ENCODE measurements at regions not wholly inside any gene's neighbourhood (a gene's known extent, or its start where the extent isn't known, plus 50 kb on each side); places are given as distances from the start of the nearest gene placed in this dataset.

DNA sequence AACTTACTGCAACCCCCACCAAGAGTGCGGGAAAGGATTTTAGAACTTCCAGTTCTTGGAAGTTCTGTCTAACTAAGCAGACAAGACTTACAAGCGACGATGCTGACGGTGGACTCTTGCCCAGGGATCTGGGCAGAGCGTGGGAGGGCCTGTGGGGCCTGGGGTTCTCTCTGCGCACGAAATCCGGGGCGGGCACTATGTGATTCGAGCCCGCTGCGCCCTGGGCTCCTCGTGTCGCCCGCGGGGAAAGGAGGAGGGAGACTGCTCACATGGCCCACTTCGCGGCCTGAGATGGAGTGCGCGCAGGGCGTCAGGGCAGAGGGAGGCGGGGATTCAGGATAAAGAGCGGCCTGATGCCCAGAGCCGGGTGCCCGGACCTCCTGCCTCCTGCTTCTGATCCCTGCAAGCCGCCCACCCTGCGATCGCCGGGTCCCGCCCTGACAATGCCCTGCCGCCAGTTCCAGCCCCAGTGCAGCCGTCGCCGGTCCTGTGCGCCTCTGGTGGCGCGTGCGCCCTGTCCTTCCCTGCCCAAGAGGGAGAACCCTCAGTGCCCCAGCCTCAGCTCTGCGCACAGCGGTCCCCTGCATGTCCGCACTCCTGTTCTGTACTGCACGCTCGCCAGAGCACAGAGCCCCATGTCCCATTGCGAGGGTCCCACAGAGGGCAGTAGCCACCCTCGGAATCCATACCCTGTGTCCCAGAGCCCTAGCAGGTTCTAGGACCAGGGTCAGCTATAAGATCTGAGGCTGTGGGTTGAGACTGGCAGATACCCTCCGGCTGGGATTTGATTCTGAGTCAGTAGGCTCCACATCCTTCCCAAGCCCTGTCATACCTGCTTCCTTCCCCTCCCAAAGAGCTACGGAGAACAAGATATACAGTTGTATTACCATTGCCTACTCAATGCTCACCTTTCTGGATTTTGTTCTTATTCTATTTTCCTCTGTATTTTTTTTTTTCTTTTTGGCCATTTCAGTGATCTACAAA, 99.4 kb upstream of the TMEM106B start:
- Histone ChIP-seq H3K27ac (no peak overlapping the region), H3K4me3 (peak overlapping the region in 2 of 7 experiments; percentile 8 to 20)

DNA sequence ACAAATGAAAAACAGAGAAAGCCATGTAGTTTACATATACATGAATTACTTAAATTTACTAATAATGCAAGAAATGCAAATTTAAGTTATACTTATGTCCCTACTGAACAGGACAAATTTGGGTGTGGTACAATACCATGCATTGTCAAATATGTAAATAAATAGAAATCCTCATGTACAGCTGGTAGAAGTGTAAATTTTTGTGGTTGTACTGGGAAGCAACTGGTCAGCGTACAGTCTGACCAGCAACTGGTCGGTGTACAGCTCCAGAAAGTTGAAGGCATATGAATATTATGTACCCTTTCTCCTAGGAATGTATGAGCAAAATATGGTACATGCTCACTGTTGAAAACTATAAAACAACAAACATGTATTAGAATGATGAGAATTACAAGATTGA, 93.9 kb upstream of the TMEM106B start:
- no peak overlapping the region for H3K4me3 ChIP-seq

DNA sequence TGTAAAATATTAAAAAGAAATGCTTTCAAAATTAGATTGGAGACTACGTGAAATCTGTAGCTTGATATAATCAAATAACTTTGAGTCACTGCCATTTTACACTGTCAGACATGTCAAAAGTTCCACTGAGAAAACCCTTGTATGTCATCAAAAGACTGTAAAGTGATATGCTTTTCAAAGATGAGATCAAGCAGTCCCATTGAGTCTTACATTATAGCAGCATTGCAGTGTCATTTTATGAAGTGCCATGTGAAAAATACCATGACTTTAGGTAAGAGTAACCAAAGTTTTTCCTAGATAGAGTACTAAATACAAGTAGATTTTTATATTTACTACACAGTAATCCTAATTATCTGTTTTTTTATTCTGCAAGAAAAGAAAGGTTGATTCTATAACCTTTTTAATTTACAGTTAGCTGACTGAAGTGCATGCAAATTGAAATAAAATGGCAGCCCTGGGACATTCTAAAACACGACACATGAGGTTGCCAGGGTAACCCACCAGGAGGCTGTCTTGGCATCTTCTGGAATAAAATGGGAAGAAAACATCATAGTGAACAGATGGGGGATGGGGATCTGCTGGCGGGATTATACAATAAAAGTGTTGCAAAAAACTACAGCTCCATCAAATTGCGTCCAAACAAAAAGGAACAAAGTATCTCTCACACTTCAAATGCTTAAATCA, 91.3 kb upstream of the TMEM106B start:
- no peak overlapping the region for H3K4me3 ChIP-seq

More for the DNA sequence above, 93.9 kb upstream of the TMEM106B start:
- H3K27ac ChIP-seq: no peak overlapping the region

DNA sequence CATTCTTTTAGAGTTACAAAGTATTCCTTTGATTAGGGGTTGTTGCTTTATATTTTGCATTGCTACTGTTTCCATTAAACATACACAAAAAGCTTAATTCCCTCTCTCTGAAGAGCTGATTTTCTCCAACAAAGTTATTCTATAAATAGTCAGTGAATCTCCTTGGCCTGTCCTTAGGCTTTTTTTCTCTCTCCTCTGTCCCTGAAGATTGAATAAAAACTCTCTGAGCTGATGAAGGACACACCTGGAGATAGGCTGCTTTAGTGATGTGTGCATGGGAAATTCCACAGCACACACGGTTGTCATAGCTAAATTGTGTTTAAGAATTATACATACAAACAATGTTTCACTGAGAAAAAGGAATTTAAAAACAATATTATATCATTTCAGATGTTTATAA, 90.5 kb upstream of the TMEM106B start:
- Histone ChIP-seq H3K27ac (no peak overlapping the region), H3K4me3 (no peak overlapping the region)

More for the DNA sequence above, 91.3 kb upstream of the TMEM106B start:
- no peak overlapping the region for H3K27ac ChIP-seq

DNA sequence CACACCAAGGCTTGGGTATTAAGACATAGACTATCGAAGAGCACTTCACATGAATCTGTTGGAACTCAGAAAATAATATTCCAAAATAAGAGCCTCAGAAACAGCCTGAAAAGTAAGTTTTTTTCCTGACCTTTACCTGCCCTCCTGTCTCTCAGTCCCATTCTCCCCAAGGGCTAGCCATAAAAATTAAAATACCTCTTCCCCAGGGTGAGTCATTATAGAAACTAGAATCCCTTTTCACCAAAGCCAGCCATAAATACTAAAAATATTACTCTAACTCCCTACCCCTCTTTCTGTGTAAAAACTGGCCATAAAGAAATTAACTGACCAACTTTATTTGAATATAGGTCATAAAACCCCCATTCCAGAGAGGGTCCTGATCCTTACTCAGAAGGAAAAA, 87.9 kb upstream of the TMEM106B start:
- no peak overlapping the region for H3K27ac ChIP-seq
- H3K4me3 ChIP-seq: no peak overlapping the region

DNA sequence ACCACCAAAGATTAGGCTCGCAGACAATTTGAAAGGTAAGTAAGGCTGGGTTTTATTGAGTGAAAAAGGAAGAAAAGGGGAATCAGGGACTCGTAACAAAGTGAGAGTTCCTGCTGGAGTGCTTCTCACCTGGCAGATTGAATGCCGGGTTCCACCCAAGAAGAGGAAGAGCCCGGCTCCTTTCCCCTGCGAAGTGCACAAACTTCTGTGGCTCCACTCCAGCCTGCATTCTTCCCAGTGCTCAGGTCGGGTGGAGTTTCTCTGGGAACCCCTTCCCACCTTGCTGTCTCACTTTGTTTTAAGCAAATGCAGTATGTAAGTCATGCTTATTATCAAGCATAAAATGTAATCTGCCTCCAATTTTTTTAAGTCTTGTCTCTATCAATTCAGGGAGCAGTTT, 87.1 kb upstream of the TMEM106B start:
- Histone ChIP-seq H3K27ac (no peak overlapping the region), H3K4me3 (no peak overlapping the region)

DNA sequence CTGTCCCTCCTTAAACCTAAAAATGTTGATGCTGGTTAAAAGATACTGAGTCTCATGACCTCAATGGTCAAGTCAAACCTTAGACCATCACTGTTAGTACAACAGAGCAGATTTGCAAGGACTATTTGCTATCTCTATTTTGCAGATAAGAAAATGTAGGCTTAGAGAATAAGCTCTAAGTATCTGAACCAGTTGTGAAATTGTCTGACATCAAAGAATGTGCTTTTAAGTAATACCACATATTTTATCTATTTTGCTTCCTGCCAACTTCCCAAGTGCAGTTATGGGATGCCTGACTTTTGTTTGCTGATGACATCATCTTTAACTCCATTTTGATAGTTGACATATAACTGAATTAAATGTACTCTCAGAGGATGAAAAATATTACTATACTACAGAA, 83.6 kb upstream of the TMEM106B start:
- Histone ChIP-seq H3K4me3 (no peak overlapping the region), H3K27ac (no peak overlapping the region)

DNA sequence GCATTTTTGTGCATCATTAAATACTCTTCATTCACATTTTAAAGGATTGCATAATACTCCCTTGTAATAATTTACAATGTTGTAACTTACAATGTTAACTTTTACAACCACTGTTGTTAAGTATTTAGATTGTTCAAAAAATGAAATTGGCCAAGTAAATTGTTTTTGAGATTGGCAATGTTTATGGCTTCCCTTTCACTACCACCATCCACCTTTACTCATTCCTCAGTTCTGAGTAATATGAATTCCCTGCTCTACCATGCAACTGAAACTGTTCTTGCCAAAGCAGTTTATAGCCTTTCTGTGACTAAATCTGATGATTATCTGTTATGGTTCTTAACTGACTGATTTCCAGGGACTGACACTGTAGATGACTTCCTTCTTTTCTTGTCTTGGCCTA, 80.5 kb upstream of the TMEM106B start:
- H3K4me3 ChIP-seq: no peak overlapping the region

DNA sequence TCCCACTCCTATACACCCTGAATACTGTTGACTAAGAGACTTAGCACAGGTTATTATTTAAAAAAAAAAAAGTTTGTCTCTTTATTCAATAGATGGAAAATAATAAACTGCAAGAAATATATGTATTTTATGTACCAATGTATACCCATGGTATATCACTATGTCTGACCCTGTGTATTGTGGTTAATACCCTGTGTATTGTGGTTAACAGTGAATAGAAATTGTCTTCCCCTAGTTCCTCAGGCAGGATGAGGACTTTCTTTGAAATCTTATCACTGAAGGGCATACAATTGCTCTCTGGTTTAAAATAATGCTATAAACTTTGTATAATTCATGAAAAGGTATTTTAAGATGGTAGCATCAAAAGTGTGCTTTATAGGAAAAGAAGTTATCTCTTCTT, 80.0 kb upstream of the TMEM106B start:
- Histone ChIP-seq H3K4me3 (no peak overlapping the region), H3K27ac (no peak overlapping the region)

More for the DNA sequence above, 80.5 kb upstream of the TMEM106B start:
- no peak overlapping the region for H3K27ac ChIP-seq

DNA sequence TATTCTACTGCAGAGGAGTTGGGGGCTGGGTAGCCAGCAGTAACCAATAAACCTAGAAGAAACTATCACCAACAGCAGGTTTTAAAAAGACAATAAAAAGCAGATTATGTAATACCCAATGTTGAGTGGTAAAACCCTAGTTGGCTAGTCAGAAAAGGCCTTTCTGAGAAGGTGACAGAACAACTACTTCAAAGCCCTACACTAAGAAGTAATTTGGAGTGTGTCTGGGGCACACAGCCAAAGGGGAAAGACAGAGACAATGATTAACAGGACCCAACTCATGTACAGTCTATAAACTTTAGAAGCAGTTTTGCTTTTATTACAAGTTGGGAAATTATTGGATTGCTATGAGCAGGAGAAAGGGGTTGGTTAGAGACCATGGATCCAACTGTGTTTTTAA, 77.2 kb upstream of the TMEM106B start:
- Histone ChIP-seq H3K4me3 (no peak overlapping the region), H3K27ac (no peak overlapping the region)

DNA sequence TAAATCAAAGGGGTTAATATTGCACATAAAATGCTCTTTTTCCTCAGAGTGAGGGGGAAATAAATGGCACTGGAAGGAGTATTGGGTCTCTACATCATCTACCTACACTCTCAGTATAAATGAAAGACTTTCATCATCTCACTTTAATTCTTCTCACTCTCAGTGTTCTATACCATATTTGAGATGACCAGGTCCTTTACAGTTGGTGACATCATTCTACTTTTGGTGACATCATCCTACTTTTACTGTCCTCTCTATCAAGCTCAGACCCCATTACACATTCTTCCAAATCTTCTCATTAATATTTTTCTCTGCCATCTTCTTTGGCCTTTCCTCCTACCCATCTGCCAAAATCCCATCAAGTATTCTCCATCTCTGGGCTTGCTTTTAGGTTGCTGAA, 74.6 kb upstream of the TMEM106B start:
- H3K27ac ChIP-seq: no peak overlapping the region

DNA sequence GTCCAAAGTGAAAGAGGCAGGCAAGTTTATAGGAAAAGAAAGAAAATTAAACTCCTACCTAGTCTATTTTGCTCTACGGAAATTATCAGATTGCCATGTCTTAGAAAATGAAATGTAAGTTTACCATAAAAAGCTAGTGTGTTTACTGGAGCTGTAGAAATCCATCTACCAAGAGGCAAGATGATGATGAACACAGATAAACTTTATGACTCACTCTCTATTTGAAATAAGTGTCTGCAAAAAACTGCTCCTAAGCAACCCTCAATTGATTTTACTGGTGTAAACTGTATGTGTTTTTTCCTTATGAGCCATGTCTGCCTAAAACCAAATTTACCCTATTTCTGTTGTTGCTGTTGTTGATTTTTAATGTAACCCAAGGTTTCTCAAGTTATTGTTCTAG, 73.8 kb upstream of the TMEM106B start:
- no peak overlapping the region for H3K4me3 ChIP-seq
- no peak overlapping the region for H3K27ac ChIP-seq

More for the DNA sequence above, 74.6 kb upstream of the TMEM106B start:
- no peak overlapping the region for H3K4me3 ChIP-seq

DNA sequence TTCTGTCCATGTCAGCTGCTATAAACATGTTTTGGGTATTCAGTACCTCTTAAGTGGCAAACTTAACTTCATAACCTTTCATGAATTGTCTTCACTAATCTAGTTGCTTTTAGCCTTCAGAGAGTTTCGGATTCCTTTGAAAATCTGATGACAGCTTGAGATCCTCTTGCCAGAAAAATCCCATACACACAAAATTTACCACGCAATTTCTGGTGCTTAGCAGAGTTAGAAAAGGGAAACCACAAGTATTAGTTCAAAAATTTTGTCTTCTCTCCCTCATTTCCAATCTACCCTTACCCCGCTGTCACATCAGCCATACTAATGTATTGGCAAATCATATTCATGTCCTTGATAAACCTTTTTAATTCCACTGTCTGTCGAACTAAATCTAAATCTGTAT, 72.7 kb upstream of the TMEM106B start:
- Histone ChIP-seq H3K27ac (no peak overlapping the region), H3K4me3 (no peak overlapping the region)

DNA sequence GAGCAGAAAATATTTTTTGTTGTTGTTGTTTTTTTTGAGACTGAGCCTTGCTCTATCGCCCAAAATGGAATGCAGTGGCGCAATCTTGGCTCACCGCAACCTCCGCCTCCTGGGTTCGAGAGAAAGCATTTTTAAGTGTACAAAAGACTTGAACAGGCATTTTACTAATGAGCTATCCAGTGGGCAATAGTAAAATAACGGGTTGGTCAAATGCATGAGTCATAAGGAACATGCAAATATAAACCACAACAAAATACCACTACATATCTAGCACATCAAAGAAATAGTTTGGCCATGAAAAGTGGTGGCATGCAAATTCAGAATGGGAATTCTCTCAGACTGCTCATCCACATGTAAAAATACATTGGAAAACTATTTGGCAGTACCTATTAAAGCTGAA, 71.7 kb upstream of the TMEM106B start:
- H3K27ac ChIP-seq: no peak overlapping the region
- no peak overlapping the region for H3K4me3 ChIP-seq

DNA sequence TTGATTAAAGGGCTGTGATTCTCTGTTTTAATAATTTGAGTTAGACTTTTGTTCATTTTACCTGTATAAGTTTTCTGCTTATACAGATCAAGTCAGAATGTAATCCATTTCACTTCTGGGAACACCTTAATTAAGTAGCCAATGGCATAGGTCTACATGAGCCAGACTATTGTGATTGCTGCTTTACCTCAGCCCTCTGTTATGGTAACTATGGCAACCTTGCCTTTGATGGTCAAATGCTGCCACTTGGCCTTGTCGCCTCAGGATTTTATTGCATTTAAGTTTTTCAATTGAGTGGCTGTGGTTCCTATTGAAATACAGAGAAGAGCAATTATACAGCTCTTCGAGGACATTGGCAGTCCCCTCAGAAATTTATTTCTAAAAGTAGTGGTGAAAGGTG, 64.3 kb upstream of the TMEM106B start:
- Histone ChIP-seq H3K27ac (no peak overlapping the region), H3K4me3 (no peak overlapping the region)

DNA sequence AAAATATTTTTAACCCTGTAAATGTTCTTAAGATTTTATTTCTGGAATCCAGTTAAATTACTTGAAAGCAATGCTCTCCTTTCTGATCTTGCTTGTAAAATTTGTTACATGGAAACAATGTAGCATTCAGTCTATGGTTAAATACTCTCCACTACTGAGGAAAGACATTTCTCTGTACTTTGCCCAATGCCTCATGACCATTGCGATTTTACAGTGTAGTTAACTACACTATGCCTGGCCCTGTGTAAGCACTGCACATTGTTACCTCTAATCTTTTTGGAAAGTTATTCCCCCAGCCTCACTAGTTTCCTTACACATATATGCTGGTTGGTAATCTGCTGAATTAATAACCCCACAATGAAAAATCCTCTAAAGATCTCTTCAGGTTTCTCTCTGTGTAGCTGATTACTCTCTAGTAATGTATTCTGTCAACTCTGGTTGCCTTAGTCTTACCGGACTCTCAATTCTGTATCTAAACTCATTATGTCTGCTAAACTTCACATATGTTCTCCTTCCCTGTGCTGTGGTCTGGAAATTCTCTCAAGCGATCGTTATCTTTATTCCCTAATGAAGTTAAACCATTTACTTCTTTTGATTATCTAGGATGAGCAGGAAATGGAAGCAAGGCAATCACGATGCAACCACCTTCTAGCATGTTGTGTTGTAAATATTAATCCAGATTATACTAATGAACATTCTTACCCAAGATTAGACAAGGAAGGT, 58.7 kb upstream of the TMEM106B start:
- no peak overlapping the region for H3K4me3 ChIP-seq
- no peak overlapping the region for H3K27ac ChIP-seq

DNA sequence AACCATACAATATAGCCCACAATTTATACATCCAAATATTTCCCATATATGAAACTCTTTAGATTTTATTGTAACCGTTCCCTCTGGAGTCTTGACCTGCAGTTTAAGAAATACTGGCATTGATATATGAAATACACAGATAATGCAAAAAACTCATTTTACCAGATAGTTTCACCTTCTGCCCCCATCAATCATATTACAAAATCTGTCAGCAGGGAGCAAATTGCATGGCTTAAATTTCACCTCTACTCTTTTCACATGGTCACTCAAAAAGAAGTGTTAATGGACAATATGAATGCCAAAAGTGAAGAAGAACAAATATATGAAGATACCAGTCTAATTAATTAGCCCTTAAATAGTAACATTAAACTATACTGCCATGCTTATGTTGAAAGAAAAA, 57.0 kb upstream of the TMEM106B start:
- Histone ChIP-seq H3K27ac (no peak overlapping the region), H3K4me3 (no peak overlapping the region)

DNA sequence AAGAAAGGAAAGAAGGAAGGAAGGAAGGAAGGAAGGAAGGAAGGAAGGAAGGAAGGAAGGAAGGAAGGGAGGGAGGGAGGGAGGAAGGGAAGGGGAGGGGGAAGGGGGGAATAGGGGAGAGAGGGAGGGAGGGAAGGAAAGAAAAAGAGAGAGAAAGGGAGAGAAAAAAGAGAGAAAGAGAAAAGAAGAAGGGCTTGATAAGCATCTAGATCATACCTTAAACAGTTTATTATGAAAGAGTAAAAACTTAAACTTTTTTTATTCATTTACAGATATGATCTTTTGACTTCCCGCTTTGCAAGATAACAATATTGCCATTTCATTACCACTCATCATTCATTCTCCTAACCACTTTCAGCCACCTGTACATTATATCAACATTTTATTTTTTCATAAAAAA, 53.6 kb upstream of the TMEM106B start:
- no peak overlapping the region for H3K27ac ChIP-seq
- H3K4me3 ChIP-seq: no peak overlapping the region

DNA sequence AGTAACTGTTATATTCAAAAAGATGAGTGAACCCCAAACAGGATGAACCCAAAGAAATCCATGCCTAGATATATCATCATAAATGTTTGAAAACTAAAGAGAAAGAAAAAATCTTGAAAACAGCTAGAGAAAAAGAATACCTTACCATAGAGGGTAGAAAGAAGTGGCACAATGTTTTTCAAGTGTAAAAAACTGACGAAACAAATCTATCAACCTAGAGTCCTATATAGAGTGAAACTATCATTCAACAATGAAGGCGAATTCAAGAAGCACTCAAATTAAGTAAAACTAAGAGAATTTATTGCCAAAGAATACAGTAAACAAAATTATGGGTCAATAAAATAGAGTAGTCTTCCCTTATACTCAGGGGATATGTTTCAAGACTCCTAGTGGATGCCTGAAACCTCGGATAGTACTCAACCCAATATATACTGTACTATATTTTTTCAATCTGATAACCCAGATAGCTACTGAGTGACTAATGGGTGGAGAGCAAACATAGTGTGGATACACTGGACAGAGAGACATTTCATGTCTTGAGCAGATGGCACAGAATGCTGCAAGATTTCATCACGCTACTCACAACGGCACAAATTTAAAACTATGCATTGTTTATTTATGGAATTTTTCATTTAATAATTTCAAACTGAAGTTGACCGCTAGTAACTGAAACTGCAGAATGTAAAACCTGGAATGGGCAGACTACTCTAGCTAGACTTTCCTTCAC, 52.6 kb upstream of the TMEM106B start:
- Histone ChIP-seq H3K27ac (no peak overlapping the region), H3K4me3 (no peak overlapping the region)

DNA sequence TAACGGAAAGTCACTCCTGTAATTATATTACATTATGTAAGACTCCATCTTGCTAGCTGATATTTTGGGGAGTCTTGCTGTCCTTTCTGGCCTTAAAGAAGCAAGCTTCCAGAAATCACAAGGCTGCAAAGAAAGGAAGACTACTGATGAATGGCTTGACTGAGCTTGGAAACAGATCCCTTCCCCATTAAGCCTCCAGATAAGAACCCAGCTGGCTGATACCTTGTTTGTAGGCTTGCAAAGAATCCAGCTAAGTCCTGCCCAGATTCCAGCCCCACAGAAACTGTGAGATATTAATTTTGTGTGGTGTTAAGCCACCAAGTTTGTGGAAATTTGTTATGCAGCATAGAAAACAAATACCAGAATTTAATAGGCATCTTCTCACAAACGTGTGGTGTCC, 49.9 kb upstream of the TMEM106B start:
- no peak overlapping the region for H3K4me3 ChIP-seq
- H3K27ac ChIP-seq: no peak overlapping the region

Data from skin epidermis (tissue), 12 donors.